ENCODE measurements at regions not wholly inside any gene's neighbourhood (a gene's known extent, or its start where the extent isn't known, plus 50 kb on each side); places are given as distances from the start of the nearest gene placed in this dataset.
"Not testable (repeated sequence)": the region's sequence is repeated elsewhere in the genome, so short reads cannot be mapped to it uniquely, and the experiment has no call there.

- not testable (repeated sequence) for H3K27ac ChIP-seq (ENCODE audit: low read depth); H3K4me1 Mint-ChIP-seq; H4K20me1 ChIP-seq (replicated peaks; ENCODE audit: insufficient read depth); H3K27me3 Mint-ChIP-seq (ENCODE audit: insufficient read depth, low read depth, poor library complexity); H3K4me1 ChIP-seq (ENCODE audit: insufficient read depth); H3K27ac Mint-ChIP-seq; H3K79me2 ChIP-seq (replicated peaks; ENCODE audit: insufficient read depth); H3F3A ChIP-seq (replicated peaks; ENCODE audit: low read depth); H3K9me2 ChIP-seq (ENCODE audit: insufficient read depth); H3K4me3 Mint-ChIP-seq; H3K36me3 ChIP-seq (ENCODE audit: insufficient read depth); H3K27me3 ChIP-seq (ENCODE audit: insufficient read depth)
- Mint-ChIP-seq H3K9me3 (peaks cover 16% of the 10 kb centered on the region), H3K36me3 (ENCODE audit: low read depth) (peaks cover 10% of the 10 kb centered on the region; the same call in 1 of the 3 replicates)
- DNase-seq (ENCODE audit: low spot score) (peak; percentile 50), ATAC-seq (peak; percentile 84)
- Histone ChIP-seq H2AFZ (peak overlapping the region; percentile 67), H3K4me3 (peak overlapping the region; percentile 54), H3K4me2 (peak overlapping the region; percentile 70)
Measured at GRCh38 chr5:102154791-102155605, 141.1 kb downstream of the SLCO4C1 start.

GRCh38 chr5:102154291-102154690 is 141.8 kb downstream of the SLCO4C1 start:
- no peaks in the 10 kb centered on the region for H4K20me1 ChIP-seq (replicated peaks; ENCODE audit: insufficient read depth)
- DNase-seq (ENCODE audit: low spot score) (no peak), ATAC-seq (no peak; the same call in 2 of the 3 replicates)
- no peak for TF ChIP-seq ZNF462 (CRISPR knock-in tag; IDR thresholded peaks at IDR 0.05)
- H3K9me2 ChIP-seq (ENCODE audit: insufficient read depth): no peaks in the 10 kb centered on the region
- peak overlapping the region; percentile 67 for H2AFZ ChIP-seq
- no peaks in the 10 kb centered on the region for H3K79me2 ChIP-seq (replicated peaks; ENCODE audit: insufficient read depth)
- Mint-ChIP-seq H3K4me1 (no peaks in the 10 kb centered on the region), H3K9me3 (peaks cover 12% of the 10 kb centered on the region), H3K27ac (no peak overlapping the region), H3K27me3 (ENCODE audit: insufficient read depth, low read depth, poor library complexity) (no peaks in the 10 kb centered on the region), H3K36me3 (ENCODE audit: low read depth) (peaks cover 10% of the 10 kb centered on the region; the same call in 1 of the 3 replicates), H3K4me3 (no peak overlapping the region)
- no peaks in the 10 kb centered on the region for H3F3A ChIP-seq (replicated peaks; ENCODE audit: low read depth)
- H3K27ac ChIP-seq (ENCODE audit: low read depth): no peak overlapping the region
- H3K27me3 ChIP-seq (ENCODE audit: insufficient read depth): peaks cover 6% of the 10 kb centered on the region; the same call in 1 of the 2 replicates
- H3K4me1 ChIP-seq (ENCODE audit: insufficient read depth): no peaks in the 10 kb centered on the region
- H3K4me3 ChIP-seq: peak overlapping the region; percentile 54
- H3K4me2 ChIP-seq: peak overlapping the region; percentile 70
- no peaks in the 10 kb centered on the region for H3K36me3 ChIP-seq (ENCODE audit: insufficient read depth)
